H9 (cell line): ENCODE measurements at regions not wholly inside any gene's neighbourhood (a gene's known extent, or its start where the extent isn't known, plus 50 kb on each side); places are given as distances from the start of the nearest gene placed in this dataset.

Experiments
- DNase-seq: peaks from one replicate; pipeline ENCODE4 v3.0.0-alpha.2; 2017
- H2AFZ ChIP-seq: one replicate; pipeline ENCODE4 v1.6.1; 2013; ENCODE audit warnings: mild to moderate bottlenecking, low read length, control low read depth, moderate library complexity
- H2AK5ac ChIP-seq: 2 replicates; pipeline ENCODE4 v1.6.1; 2013; ENCODE audit warnings: low read length, control low read depth, mixed read lengths; ENCODE audit not compliant: insufficient read length
- H2BK120ac ChIP-seq: one replicate; pipeline ENCODE4 v1.6.1; 2013; ENCODE audit warnings: low read depth, mild to moderate bottlenecking, low read length, control low read depth, inconsistent platforms; ENCODE audit not compliant: poor library complexity, severe bottlenecking
- H2BK12ac ChIP-seq: 2 replicates; pipeline ENCODE4 v1.6.1; 2013; ENCODE audit warnings: low read length, control low read depth, mixed read lengths, low read depth; ENCODE audit not compliant: insufficient read length
- H2BK15ac ChIP-seq: 2 replicates; pipeline ENCODE4 v1.6.1; 2013; ENCODE audit warnings: low read depth, low read length, control low read depth
- H2BK20ac ChIP-seq: one replicate; pipeline ENCODE4 v1.6.1; 2013; ENCODE audit warnings: low read depth, mild to moderate bottlenecking, low read length, control low read depth, inconsistent platforms; ENCODE audit not compliant: poor library complexity, severe bottlenecking
- H2BK5ac ChIP-seq: 2 replicates; pipeline ENCODE4 v1.6.1; 2013; ENCODE audit warnings: low read length, control low read depth, mixed read lengths; ENCODE audit not compliant: insufficient read length
- H3K14ac ChIP-seq: 2 replicates; pipeline ENCODE4 v1.6.1; 2013; ENCODE audit warnings: low read length, control low read depth; ENCODE audit not compliant: insufficient read depth
- H3K18ac ChIP-seq: 2 replicates; pipeline ENCODE4 v1.6.1; 2013; ENCODE audit warnings: low read depth, mild to moderate bottlenecking, mixed read lengths, low read length, control low read depth; ENCODE audit not compliant: insufficient read length
- H3K23ac ChIP-seq: 2 replicates; pipeline ENCODE4 v1.6.1; 2013; ENCODE audit warnings: low read length, control low read depth, mixed read lengths, low read depth; ENCODE audit not compliant: insufficient read length
- H3K23me2 ChIP-seq: 2 replicates; pipeline ENCODE4 v1.6.1; 2013; ENCODE audit warnings: low read depth, mild to moderate bottlenecking, mixed read lengths, low read length, control low read depth; ENCODE audit not compliant: insufficient read length, poor library complexity, severe bottlenecking
- H3K27ac ChIP-seq: 2 replicates; pipeline ENCODE4 v1.5.1; 2013; ENCODE audit warnings: low read length, control low read depth, mixed read lengths, low read depth; ENCODE audit not compliant: insufficient read length
- H3K27me3 ChIP-seq: 2 replicates; pipeline ENCODE4 v1.6.1; 2013; ENCODE audit warnings: low read length, control low read depth, inconsistent platforms; ENCODE audit not compliant: insufficient read depth
- H3K4ac ChIP-seq: 2 replicates; pipeline ENCODE4 v1.6.1; 2013; ENCODE audit warnings: low read depth, mild to moderate bottlenecking, control low read depth, inconsistent platforms, low read length, moderate library complexity
- H3K4me1 ChIP-seq: 2 replicates; pipeline ENCODE4 v1.6.1; 2013; ENCODE audit warnings: low read length, control low read depth, inconsistent platforms; ENCODE audit not compliant: insufficient read depth
- H3K4me2 ChIP-seq: 2 replicates; pipeline ENCODE4 v1.6.1; 2013; ENCODE audit warnings: low read length, control low read depth, mixed read lengths; ENCODE audit not compliant: insufficient read length, insufficient read depth
- H3K56ac ChIP-seq: 2 replicates; pipeline ENCODE4 v1.6.1; 2013; ENCODE audit warnings: low read depth, mild to moderate bottlenecking, mixed read lengths, low read length, control low read depth; ENCODE audit not compliant: insufficient read length
- H3K79me1 ChIP-seq: 2 replicates; pipeline ENCODE4 v1.6.1; 2013; ENCODE audit warnings: low read depth, mild to moderate bottlenecking, moderate library complexity, low read length, control low read depth, inconsistent platforms; ENCODE audit not compliant: insufficient read depth, poor library complexity, severe bottlenecking
- H3K79me2 ChIP-seq: 2 replicates; pipeline ENCODE4 v1.6.1; 2013; ENCODE audit warnings: low read length, control low read depth, inconsistent platforms; ENCODE audit not compliant: insufficient read depth
- H3K9ac ChIP-seq: 2 replicates; pipeline ENCODE4 v1.6.1; 2013; ENCODE audit warnings: low read length, control low read depth, mixed read lengths; ENCODE audit not compliant: insufficient read length; ENCODE audit errors: extremely low read depth
- H3K9me3 ChIP-seq: one replicate; pipeline ENCODE4 v1.6.1; 2013; ENCODE audit warnings: low read depth, low read length, inconsistent platforms; ENCODE audit not compliant: control insufficient read depth
- H3T11ph ChIP-seq: one replicate; pipeline ENCODE4 v1.6.1; 2013; ENCODE audit warnings: mild to moderate bottlenecking, low read length, control low read depth, inconsistent platforms
- H4K20me1 ChIP-seq: one replicate; pipeline ENCODE4 v1.6.1; 2013; ENCODE audit not compliant: control insufficient read depth, insufficient read length, insufficient read depth
- H4K5ac ChIP-seq: 2 replicates; pipeline ENCODE4 v1.6.1; 2013; ENCODE audit warnings: low read depth, mild to moderate bottlenecking, mixed read lengths, low read length, control low read depth; ENCODE audit not compliant: insufficient read length
- H4K8ac ChIP-seq: replicated peaks from 2 replicates; pipeline ENCODE4 v1.6.1; 2013; ENCODE audit warnings: low read length, control low read depth, mixed read lengths, low read depth; ENCODE audit not compliant: insufficient read length
- H4K91ac ChIP-seq: 2 replicates; pipeline ENCODE4 v1.6.1; 2013; ENCODE audit warnings: low read depth, mild to moderate bottlenecking, moderate library complexity, mixed read lengths, low read length, control low read depth; ENCODE audit not compliant: insufficient read length
- H3K27ac Mint-ChIP-seq, 3 experiments: 2 replicates in 2 of 3; 3 replicates in 1 of 3; pipeline ENCODE4 v1.8.0; 2020 to 2021; ENCODE audit warnings: mixed read lengths in 3 of 3, mild to moderate bottlenecking in 1 of 3, moderate library complexity in 1 of 3
- H3K27me3 Mint-ChIP-seq: 2 replicates; pipeline ENCODE4 v1.8.0; 2021; ENCODE audit warnings: low read depth, mild to moderate bottlenecking, moderate library complexity, mixed read lengths
- H3K36me3 Mint-ChIP-seq, 3 experiments: 2 replicates in 2 of 3; 3 replicates in 1 of 3; pipeline ENCODE4 v1.8.0; 2020 to 2021; ENCODE audit warnings: low read depth in 3 of 3, mixed read lengths in 3 of 3; ENCODE audit not compliant: insufficient read depth in 1 of 3
- H3K4me1 Mint-ChIP-seq, 2 experiments: 2 replicates each; pipeline ENCODE4 v1.8.0; 2020; ENCODE audit warnings: mixed read lengths in 2 of 2
- H3K4me3 Mint-ChIP-seq, 2 experiments: 2 replicates in 1 of 2; 3 replicates in 1 of 2; pipeline ENCODE4 v1.8.0; 2020 to 2021; ENCODE audit warnings: mild to moderate bottlenecking in 2 of 2, mixed read lengths in 2 of 2, moderate library complexity in 1 of 2
- H3K9me3 Mint-ChIP-seq, 2 experiments: 2 replicates in 1 of 2; 3 replicates in 1 of 2; pipeline ENCODE4 v1.8.0; 2020; ENCODE audit warnings: mild to moderate bottlenecking in 2 of 2, mixed read lengths in 2 of 2, moderate library complexity in 1 of 2
- WGBS: extraction: QIAGEN DNeasy Blood & Tissue Kit; methylation state at CpG from one replicate; pipeline ENCODE4 v1.1.7; 2013; ENCODE audit warnings: missing lambda C conversion rate, low lambda C conversion rate, mixed read lengths; ENCODE audit not compliant: insufficient read length; ENCODE audit errors: extremely low coverage; 5-methylcytosine and 5-hydroxymethylcytosine counted together
- TF ChIP-seq, protein P1 (sequence below): fragments of 200-600 bp; sonication (generic); conservative IDR thresholded peaks from 3 replicates; pipeline ENCODE4 v1.8.0; 2021; ENCODE audit warnings: antibody characterized with exemption, mild to moderate bottlenecking

- Histone ChIP-seq H3K4me2 (no peak overlapping the region), H2BK12ac (no peak overlapping the region), H2AK5ac (no peak overlapping the region), H3K4ac (no peak overlapping the region), H3K23me2 (no peaks in the 10 kb centered on the region), H4K5ac (no peak overlapping the region), H4K20me1 (no peaks in the 10 kb centered on the region), H2BK15ac (no peak overlapping the region), H3K56ac (no peak overlapping the region), H3T11ph (no peak overlapping the region), H3K23ac (no peak overlapping the region), H2AFZ (no peak overlapping the region), H4K8ac (no peak overlapping the region), H2BK120ac (no peak overlapping the region), H2BK5ac (no peak overlapping the region), H2BK20ac (no peak overlapping the region), H3K18ac (no peak overlapping the region), H3K27ac (no peak overlapping the region), H3K14ac (no peak overlapping the region), H3K27me3 (no peaks in the 10 kb centered on the region), H3K4me1 (no peaks in the 10 kb centered on the region), H3K9me3 (no peaks in the 10 kb centered on the region), H4K91ac (no peak overlapping the region), H3K9ac (no peak overlapping the region), H3K79me1 (no peaks in the 10 kb centered on the region), H3K79me2 (no peaks in the 10 kb centered on the region)
- no peak for DNase-seq
- no CpG with 5 or more reads among the region's 10 CpGs for WGBS
- no peak overlapping the region for H3K4me3 Mint-ChIP-seq
- no peaks in the 10 kb centered on the region for H3K27me3 Mint-ChIP-seq
- H3K4me1 Mint-ChIP-seq = peaks cover 4 to 6% of the 10 kb centered on the region in 2 experiments
- H3K9me3 Mint-ChIP-seq = no peaks in the 10 kb centered on the region
- H3K27ac Mint-ChIP-seq = no peak overlapping the region
- no peaks in the 10 kb centered on the region; a peak in 1 of 7 replicates for H3K36me3 Mint-ChIP-seq
- TF ChIP-seq, protein P1, sequence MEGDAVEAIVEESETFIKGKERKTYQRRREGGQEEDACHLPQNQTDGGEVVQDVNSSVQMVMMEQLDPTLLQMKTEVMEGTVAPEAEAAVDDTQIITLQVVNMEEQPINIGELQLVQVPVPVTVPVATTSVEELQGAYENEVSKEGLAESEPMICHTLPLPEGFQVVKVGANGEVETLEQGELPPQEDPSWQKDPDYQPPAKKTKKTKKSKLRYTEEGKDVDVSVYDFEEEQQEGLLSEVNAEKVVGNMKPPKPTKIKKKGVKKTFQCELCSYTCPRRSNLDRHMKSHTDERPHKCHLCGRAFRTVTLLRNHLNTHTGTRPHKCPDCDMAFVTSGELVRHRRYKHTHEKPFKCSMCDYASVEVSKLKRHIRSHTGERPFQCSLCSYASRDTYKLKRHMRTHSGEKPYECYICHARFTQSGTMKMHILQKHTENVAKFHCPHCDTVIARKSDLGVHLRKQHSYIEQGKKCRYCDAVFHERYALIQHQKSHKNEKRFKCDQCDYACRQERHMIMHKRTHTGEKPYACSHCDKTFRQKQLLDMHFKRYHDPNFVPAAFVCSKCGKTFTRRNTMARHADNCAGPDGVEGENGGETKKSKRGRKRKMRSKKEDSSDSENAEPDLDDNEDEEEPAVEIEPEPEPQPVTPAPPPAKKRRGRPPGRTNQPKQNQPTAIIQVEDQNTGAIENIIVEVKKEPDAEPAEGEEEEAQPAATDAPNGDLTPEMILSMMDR = no peak
These were observed 1282.7 kb upstream of the WWC1 start for GRCh38 chr5:167008705-167009104.
